ENCODE measurements at regions not wholly inside any gene's neighbourhood (a gene's known extent, or its start where the extent isn't known, plus 50 kb on each side); places are given as distances from the start of the nearest gene placed in this dataset.
"Not testable (repeated sequence)": the region's sequence is repeated elsewhere in the genome, so short reads cannot be mapped to it uniquely, and the experiment has no call there.

- DNase-seq (ENCODE audit: low spot score), result no peak
Observed at GRCh38 chr5:114952876-114953275, 216.8 kb downstream of the TRIM36 start.

GRCh38 chr5:114949756-114950155 lies 220.0 kb downstream of the TRIM36 start:
- DNase-seq (ENCODE audit: low spot score), result no peak

GRCh38 chr5:114948986-114949621 lies 220.6 kb downstream of the TRIM36 start:
- DNase-seq (ENCODE audit: low spot score), result no peak

GRCh38 chr5:114948363-114948762 lies 221.3 kb downstream of the TRIM36 start:
- no peak for DNase-seq (ENCODE audit: low spot score)

- DNase-seq (ENCODE audit: low spot score), result no peak
Observed at GRCh38 chr5:114940709-114941108, 229.0 kb downstream of the TRIM36 start.

GRCh38 chr5:114935490-114935889 lies 234.2 kb downstream of the TRIM36 start:
- DNase-seq (ENCODE audit: low spot score), result no peak

GRCh38 chr5:114928644-114929462 lies 240.9 kb downstream of the TRIM36 start:
- no peak for DNase-seq (ENCODE audit: low spot score)

- no peak for DNase-seq (ENCODE audit: low spot score)
Observed at GRCh38 chr5:114924769-114925168, 244.9 kb downstream of the TRIM36 start.

- no peak for DNase-seq (ENCODE audit: low spot score)
Observed at GRCh38 chr5:114912189-114912920, 257.4 kb downstream of the TRIM36 start.

- DNase-seq (ENCODE audit: low spot score), result no peak
Observed at GRCh38 chr5:114910727-114911126, 259.0 kb downstream of the TRIM36 start.

- DNase-seq (ENCODE audit: low spot score), result no peak
Observed at GRCh38 chr5:114909424-114909823, 260.3 kb downstream of the TRIM36 start.

GRCh38 chr5:114903767-114904166 lies 265.9 kb downstream of the TRIM36 start:
- DNase-seq (ENCODE audit: low spot score), result no peak

GRCh38 chr5:114898602-114899001 lies 271.1 kb downstream of the TRIM36 start:
- peak; percentile 30 for DNase-seq (ENCODE audit: low spot score)

GRCh38 chr5:114883675-114884074 lies 286.0 kb downstream of the TRIM36 start:
- DNase-seq (ENCODE audit: low spot score), result no peak

- no peak for DNase-seq (ENCODE audit: low spot score)
Observed at GRCh38 chr5:114859438-114859735, 310.3 kb downstream of the TRIM36 start.

GRCh38 chr5:114858665-114859437 lies 310.9 kb downstream of the TRIM36 start:
- no peak for DNase-seq (ENCODE audit: low spot score)

- peak; percentile 49 for DNase-seq (ENCODE audit: low spot score)
Observed at GRCh38 chr5:114857941-114858551, 311.7 kb downstream of the TRIM36 start.

- not testable (repeated sequence) for DNase-seq (ENCODE audit: low spot score)
Observed at GRCh38 chr5:114844711-114845110, 325.0 kb downstream of the TRIM36 start.

GRCh38 chr5:114839360-114839759 lies 330.3 kb downstream of the TRIM36 start:
- no peak for DNase-seq (ENCODE audit: low spot score)

- no peak for DNase-seq (ENCODE audit: low spot score)
Observed at GRCh38 chr5:114838937-114839336, 330.8 kb downstream of the TRIM36 start.

GRCh38 chr5:114830114-114830513 lies 339.6 kb downstream of the TRIM36 start:
- peak; percentile 50 for DNase-seq (ENCODE audit: low spot score)

- no peak for DNase-seq (ENCODE audit: low spot score)
Observed at GRCh38 chr5:114822863-114823262, 346.8 kb downstream of the TRIM36 start.
